Neural crest cell (in vitro differentiated cells): ENCODE measurements at regions not wholly inside any gene's neighbourhood (a gene's known extent, or its start where the extent isn't known, plus 50 kb on each side); places are given as distances from the start of the nearest gene placed in this dataset.

Source experiments
- DNase-seq: peaks from one replicate; pipeline ENCODE4 v3.0.0; 2021; ENCODE audit warnings: low read depth, mixed read lengths, low spot score
- H3K27ac Mint-ChIP-seq: one replicate; pipeline ENCODE4 v1.8.0; 2021; ENCODE audit warnings: mild to moderate bottlenecking, mixed read lengths; ENCODE audit not compliant: unreplicated experiment
- H3K27me3 Mint-ChIP-seq: 2 replicates; pipeline ENCODE4 v1.8.0; 2021; ENCODE audit warnings: low read depth, mild to moderate bottlenecking, mixed read lengths
- H3K36me3 Mint-ChIP-seq: 2 replicates; pipeline ENCODE4 v1.8.0; 2021; ENCODE audit warnings: low read depth, mild to moderate bottlenecking, mixed read lengths
- H3K4me1 Mint-ChIP-seq: 2 replicates; pipeline ENCODE4 v1.8.0; 2021; ENCODE audit warnings: mixed read lengths
- H3K4me3 Mint-ChIP-seq: one replicate; pipeline ENCODE4 v1.8.0; 2021; ENCODE audit warnings: mild to moderate bottlenecking, mixed read lengths
- H3K9me3 Mint-ChIP-seq: 2 replicates; pipeline ENCODE4 v1.8.0; 2021; ENCODE audit warnings: mixed read lengths
- CTCF ChIP-seq: fragments of 200-600 bp; sonication (generic); conservative IDR thresholded peaks from 2 replicates; pipeline ENCODE4 v1.5.0; 2021; ENCODE audit warnings: antibody characterized with exemption, mild to moderate bottlenecking

- no peak for DNase-seq
- peaks cover 4% of the 10 kb centered on the region for H3K27me3 Mint-ChIP-seq
- H3K4me1 Mint-ChIP-seq: peaks cover 5% of the 10 kb centered on the region
- H3K27ac Mint-ChIP-seq: no peak overlapping the region
- no peaks in the 10 kb centered on the region for H3K36me3 Mint-ChIP-seq
- no peak for TF ChIP-seq CTCF
- no peak overlapping the region for H3K4me3 Mint-ChIP-seq
- H3K9me3 Mint-ChIP-seq: no peaks in the 10 kb centered on the region
Observed at GRCh38 chr14:104282332-104283196, 144.2 kb downstream of the KIF26A start.

DNA sequence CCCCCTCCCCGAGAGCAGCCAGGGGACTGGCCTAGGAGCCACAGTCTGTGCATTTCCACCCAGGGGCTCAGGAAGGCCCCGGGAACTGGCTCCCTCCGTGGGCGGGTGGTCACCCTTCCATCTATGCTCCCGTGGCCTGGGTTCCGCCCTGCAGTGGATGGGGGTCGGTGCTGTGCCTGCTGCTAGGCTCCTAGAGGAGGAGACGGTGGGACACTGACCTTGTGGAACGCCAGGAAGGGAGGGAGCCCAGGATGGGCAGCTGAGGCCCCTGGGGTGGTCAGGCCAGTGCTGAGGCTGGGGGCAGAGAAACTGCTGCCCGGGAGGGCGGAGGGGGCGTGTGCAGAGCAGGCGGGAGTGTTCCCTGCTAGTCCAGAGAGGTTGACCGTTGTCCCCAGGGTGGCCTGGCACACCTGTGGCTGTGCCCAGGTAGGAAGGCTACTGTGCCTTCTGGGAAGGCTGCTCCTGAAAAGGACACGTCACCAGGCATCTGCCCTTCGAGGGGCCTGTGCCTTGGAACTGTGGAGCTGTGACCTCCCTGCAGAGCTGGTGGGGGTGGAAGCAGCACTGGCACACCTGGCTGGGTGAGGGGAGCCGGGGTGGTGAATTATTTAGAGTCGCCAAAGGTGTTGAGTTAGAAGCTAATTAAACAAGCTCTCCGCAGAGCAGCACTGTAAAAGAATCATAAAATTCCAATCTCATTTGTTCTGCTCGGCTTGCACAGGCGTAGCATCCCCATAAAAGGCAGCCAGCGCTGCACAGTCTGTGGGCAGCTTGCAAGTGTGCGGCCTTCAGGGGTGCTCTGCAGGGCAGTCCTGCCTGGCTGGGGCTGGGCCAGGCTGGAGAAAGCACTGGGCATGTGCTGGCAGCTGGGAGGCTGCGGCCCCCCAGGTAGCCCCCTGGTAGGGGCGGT is 145.1 kb downstream of the KIF26A start:
- peaks cover under 1% of the 10 kb centered on the region for H3K9me3 Mint-ChIP-seq
- no peak overlapping the region for H3K4me3 Mint-ChIP-seq
- no peak for DNase-seq
- no peak overlapping the region for H3K27ac Mint-ChIP-seq
- no peaks in the 10 kb centered on the region for H3K27me3 Mint-ChIP-seq
- H3K36me3 Mint-ChIP-seq: no peaks in the 10 kb centered on the region
- peaks cover 5% of the 10 kb centered on the region for H3K4me1 Mint-ChIP-seq
- no peak for TF ChIP-seq CTCF

- Mint-ChIP-seq H3K4me1 (peaks cover 5% of the 10 kb centered on the region), H3K27me3 (no peaks in the 10 kb centered on the region), H3K9me3 (peaks cover 7% of the 10 kb centered on the region), H3K4me3 (no peak overlapping the region), H3K36me3 (no peaks in the 10 kb centered on the region), H3K27ac (no peak overlapping the region)
- DNase-seq: no peak
- no peak for TF ChIP-seq CTCF
Observed at GRCh38 chr14:104284107-104284592, 145.8 kb downstream of the KIF26A start.

GRCh38 chr14:104284636-104285507 is 146.5 kb downstream of the KIF26A start:
- no peak overlapping the region for H3K4me3 Mint-ChIP-seq
- peaks cover 10% of the 10 kb centered on the region for H3K9me3 Mint-ChIP-seq
- no peak for TF ChIP-seq CTCF
- peaks cover 5% of the 10 kb centered on the region for H3K4me1 Mint-ChIP-seq
- no peak overlapping the region for H3K27ac Mint-ChIP-seq
- no peaks in the 10 kb centered on the region for H3K36me3 Mint-ChIP-seq
- no peak for DNase-seq
- H3K27me3 Mint-ChIP-seq: no peaks in the 10 kb centered on the region

DNA sequence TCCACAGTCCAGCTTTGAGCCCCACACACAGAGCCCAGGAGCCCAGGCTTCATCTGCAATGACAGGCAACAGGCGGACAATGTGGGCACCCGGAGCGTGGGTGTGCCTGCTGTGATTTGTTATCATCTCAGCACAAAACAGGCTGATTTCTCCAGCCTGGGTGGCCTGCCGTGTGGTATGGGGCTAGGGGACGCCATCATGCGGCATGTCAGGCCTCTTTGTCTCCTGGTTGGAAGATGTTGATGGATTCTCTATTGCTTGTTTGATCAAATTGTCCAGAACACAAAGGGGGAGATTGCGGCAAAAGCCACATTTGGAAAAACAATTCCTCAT is 147.1 kb downstream of the KIF26A start:
- Mint-ChIP-seq H3K4me3 (no peak overlapping the region), H3K27me3 (no peaks in the 10 kb centered on the region), H3K9me3 (peaks cover 10% of the 10 kb centered on the region), H3K27ac (no peak overlapping the region), H3K4me1 (peaks cover 8% of the 10 kb centered on the region), H3K36me3 (no peaks in the 10 kb centered on the region)
- no peak for TF ChIP-seq CTCF
- no peak for DNase-seq
